Heart right ventricle (tissue), 16 donors: ENCODE measurements at regions not wholly inside any gene's neighbourhood (a gene's known extent, or its start where the extent isn't known, plus 50 kb on each side); places are given as distances from the start of the nearest gene placed in this dataset.

Experiments used
- ATAC-seq, 8 donors: fragments of 200-7000 bp; cut with Tn5 transposase; one replicate each; pipeline ENCODE4 v1.9.1; 2020; ENCODE audit warnings: mild to moderate bottlenecking in 8 of 8, moderate library complexity in 8 of 8, moderate number of reproducible peaks in 1 of 8
- DNase-seq, 2 donors: peaks; one replicate each; pipeline ENCODE4 v3.0.0-alpha.2; 2020
- H3K27ac ChIP-seq, 10 donors: fragments of 200-600 bp; sonication (generic) in 2 of 10; one replicate each; pipeline versions ENCODE4 v1.5.0 to v1.8.0; 2020 to 2022; ENCODE audit warnings: mild to moderate bottlenecking in 3 of 10
- H3K27me3 ChIP-seq, 7 donors: fragments of 200-600 bp; one replicate each; pipeline ENCODE4 v1.8.0; 2021 to 2022; ENCODE audit warnings: mild to moderate bottlenecking in 2 of 7
- H3K36me3 ChIP-seq, 9 donors: fragments of 200-600 bp; sonication (generic) in 1 of 9; one replicate each; pipeline versions ENCODE4 v1.5.0 to v1.8.0; 2020 to 2022; ENCODE audit warnings: mild to moderate bottlenecking in 2 of 9
- H3K4me1 ChIP-seq, 9 donors: fragments of 200-600 bp; sonication (generic) in 1 of 9; one replicate each; pipeline versions ENCODE4 v1.5.0 to v1.8.0; 2020 to 2022; ENCODE audit warnings: mild to moderate bottlenecking in 4 of 9
- H3K4me3 ChIP-seq, 10 donors: fragments of 200-600 bp; sonication (generic) in 2 of 10; one replicate each; pipeline versions ENCODE4 v1.5.0 to v1.8.0; 2020 to 2022; ENCODE audit warnings: mild to moderate bottlenecking in 7 of 10, moderate library complexity in 2 of 10
- H3K9me3 ChIP-seq, 11 donors: fragments of 200-600 bp in 10 of 11; sonication (generic) in 2 of 11; one replicate each; pipeline versions ENCODE4 v1.5.0 to v1.8.0; 2013 to 2022; ENCODE audit warnings: mild to moderate bottlenecking in 2 of 11, control low read depth in 1 of 11, moderate library complexity in 1 of 11
- CTCF ChIP-seq, 9 donors: fragments of 200-600 bp; sonication (generic) in 2 of 9; IDR thresholded peaks; one replicate each; pipeline versions ENCODE4 v1.5.0 to v1.8.0; 2021 to 2022; ENCODE audit warnings: antibody characterized with exemption in 9 of 9, mild to moderate bottlenecking in 5 of 9, moderate library complexity in 1 of 9
- WGBS, 2 donors: extraction: QIAGEN DNeasy Blood & Tissue Kit; methylation state at CpG; one replicate each; pipeline ENCODE4 v1.1.7; 2013; ENCODE audit warnings: inconsistent platforms in 1 of 2; 5-methylcytosine and 5-hydroxymethylcytosine counted together
- intact Hi-C, 10 donors: fragments of 100-400 bp; cut with DNase I; formaldehyde crosslinking; loops; one replicate each; pipeline versions ENCODE4 v1.11.1 to v1.14.2; 2022
- donor health status: Arrhythmogenic right ventricular cardiomyopathy.
- donor health status: ischemic (EF 13 %, LVEDD 7.1; RV severe dilation, severe dysfunction).
- donor health status: healthy with polysubstance abuse.
- donor health status: DM: no; HTN: yes; CAD: no.
- donor health status: DM: no; HTN: no; CAD: no.
- donor health status: ischemic (EF 25% LVEDD 6.9; RV normal size, moderate dysfunction).
- donor health status: ischemic (EF 25% LVEDD 5.7; RV mildly dilated, moderate dysfunction).
- donor health status: healthy.
- donor health status: DM: yes; HTN: yes; CAD: no.
- donor health status: Ischemic cardiomyopathy.
- donor health status: ischemic (EF 35%, LVEDD 5.7; RV mildly dilated, moderate dysfunction).
- donor health status: nonischemic (EF 11% LVEDD 7.7; RV severe dilation, severe dysfunction).
- donor health status: DM: yes; HTN: yes; CAD: no.
- donor health status: PGD.
- donor health status: ischemic (EF 29% LVEDD 5.4; RV normal size, mild dysfunction).
- donor health status: nonischemic (EF 23%, LVEDD 6.1; RV moderate dilation, normal function).

GRCh38 chr6:140289186-140289585 lies 914.7 kb upstream of the CITED2 start:
- Histone ChIP-seq H3K27ac (no peak overlapping the region), H3K36me3 (no peaks in the 10 kb centered on the region), H3K4me1 (peaks cover 0 to 16% (median 7%) of the 10 kb centered on the region in 9 donors), H3K27me3 (no peaks in the 10 kb centered on the region), H3K9me3 (peaks cover 0 to 17% (median 0%) of the 10 kb centered on the region in 11 donors), H3K4me3 (no peak overlapping the region)
- DNase-seq (no peak), ATAC-seq (no peak)
- TF ChIP-seq CTCF (IDR thresholded peaks at IDR 0.05) = no peak
- 71 to 82% methylated on average over 3 of the region's 3 CpGs for WGBS, 2 donors
- intact Hi-C loops = no loop called here

- intact Hi-C loops = no loop called here
- Histone ChIP-seq H3K4me1 (peaks cover 0 to 17% (median 7%) of the 10 kb centered on the region in 9 donors), H3K27ac (peak overlapping the region in 1 of 10 donors; percentile 8), H3K4me3 (no peak overlapping the region), H3K36me3 (no peaks in the 10 kb centered on the region), H3K9me3 (peaks cover 0 to 3% (median 0%) of the 10 kb centered on the region in 11 donors), H3K27me3 (no peaks in the 10 kb centered on the region)
- DNase-seq (no peak), ATAC-seq (no peak)
- TF ChIP-seq CTCF (IDR thresholded peaks at IDR 0.05) = no peak
- 92 to 93% methylated on average over 1 of the region's 1 CpG for WGBS, 2 donors
Observed at GRCh38 chr6:140285998-140286690, 911.7 kb upstream of the CITED2 start.

- intact Hi-C loops = no loop called here
- H3K9me3 ChIP-seq = no peaks in the 10 kb centered on the region
- H3K27me3 ChIP-seq = no peaks in the 10 kb centered on the region
- no peak overlapping the region for H3K4me3 ChIP-seq
- DNase-seq (no peak), ATAC-seq (peak in 3 of 8 donors; percentile 44 to 72 (median 69))
- H3K27ac ChIP-seq = peak overlapping the region in 2 of 10 donors; percentile 8 to 18
- H3K4me1 ChIP-seq = peaks cover 0 to 17% (median 7%) of the 10 kb centered on the region in 9 donors
- no peaks in the 10 kb centered on the region for H3K36me3 ChIP-seq
- TF ChIP-seq CTCF (IDR thresholded peaks at IDR 0.05) = no peak
- 59 to 76% methylated on average over 2 of the region's 2 CpGs for WGBS, 2 donors
Observed at GRCh38 chr6:140285471-140285870, 911.0 kb upstream of the CITED2 start.

GRCh38 chr6:140284871-140285270 lies 910.4 kb upstream of the CITED2 start:
- TF ChIP-seq CTCF (IDR thresholded peaks at IDR 0.05) = no peak
- H3K4me1 ChIP-seq = peaks cover 0 to 17% (median 7%) of the 10 kb centered on the region in 9 donors
- ATAC-seq (no peak), DNase-seq (no peak)
- H3K27ac ChIP-seq = peak overlapping the region in 1 of 10 donors; percentile 18
- no peaks in the 10 kb centered on the region for H3K27me3 ChIP-seq
- no peak overlapping the region for H3K4me3 ChIP-seq
- WGBS, 2 donors = 33 to 68% methylated on average over 1 of the region's 1 CpG
- H3K36me3 ChIP-seq = no peaks in the 10 kb centered on the region
- intact Hi-C loops = no loop called here
- no peaks in the 10 kb centered on the region for H3K9me3 ChIP-seq
